GM19240 (cell line): ENCODE measurements at regions not wholly inside any gene's neighbourhood (a gene's known extent, or its start where the extent isn't known, plus 50 kb on each side); places are given as distances from the start of the nearest gene placed in this dataset.

Experiments
- DNase-seq: peaks from one replicate; pipeline ENCODE4 v3.0.0; 2011; ENCODE audit warnings: low spot score; ENCODE audit not compliant: insufficient read length

GRCh38 chr5:116632890-116633289 lies 58.3 kb upstream of the SEMA6A start:
- DNase-seq: no peak

- DNase-seq: no peak
These were observed 56.5 kb upstream of the SEMA6A start for GRCh38 chr5:116631147-116631546.

GRCh38 chr5:116629168-116629567 lies 54.5 kb upstream of the SEMA6A start:
- no peak for DNase-seq

GRCh38 chr5:116626945-116627679 lies 52.5 kb upstream of the SEMA6A start:
- DNase-seq: no peak

GRCh38 chr5:116626272-116626723 lies 51.7 kb upstream of the SEMA6A start:
- DNase-seq: no peak
